ENCODE measurements at regions not wholly inside any gene's neighbourhood (a gene's known extent, or its start where the extent isn't known, plus 50 kb on each side); places are given as distances from the start of the nearest gene placed in this dataset.

GRCh38 chr6:20348041-20348440 lies 53.6 kb upstream of the E2F3 start:
- no peak for DNase-seq (ENCODE audit: low read depth, low spot score)
- TF ChIP-seq, protein P1, sequence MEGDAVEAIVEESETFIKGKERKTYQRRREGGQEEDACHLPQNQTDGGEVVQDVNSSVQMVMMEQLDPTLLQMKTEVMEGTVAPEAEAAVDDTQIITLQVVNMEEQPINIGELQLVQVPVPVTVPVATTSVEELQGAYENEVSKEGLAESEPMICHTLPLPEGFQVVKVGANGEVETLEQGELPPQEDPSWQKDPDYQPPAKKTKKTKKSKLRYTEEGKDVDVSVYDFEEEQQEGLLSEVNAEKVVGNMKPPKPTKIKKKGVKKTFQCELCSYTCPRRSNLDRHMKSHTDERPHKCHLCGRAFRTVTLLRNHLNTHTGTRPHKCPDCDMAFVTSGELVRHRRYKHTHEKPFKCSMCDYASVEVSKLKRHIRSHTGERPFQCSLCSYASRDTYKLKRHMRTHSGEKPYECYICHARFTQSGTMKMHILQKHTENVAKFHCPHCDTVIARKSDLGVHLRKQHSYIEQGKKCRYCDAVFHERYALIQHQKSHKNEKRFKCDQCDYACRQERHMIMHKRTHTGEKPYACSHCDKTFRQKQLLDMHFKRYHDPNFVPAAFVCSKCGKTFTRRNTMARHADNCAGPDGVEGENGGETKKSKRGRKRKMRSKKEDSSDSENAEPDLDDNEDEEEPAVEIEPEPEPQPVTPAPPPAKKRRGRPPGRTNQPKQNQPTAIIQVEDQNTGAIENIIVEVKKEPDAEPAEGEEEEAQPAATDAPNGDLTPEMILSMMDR (IDR thresholded peaks at IDR 0.05; ENCODE audit: insufficient read depth, low read length, missing control alignments): no peak
- CTCF ChIA-PET: no interaction called here
- POLR2A ChIA-PET: no interaction called here
- H3K4me3 ChIP-seq (ENCODE audit: low read depth, low read length): no peak overlapping the region

GRCh38 chr6:20349225-20349624 lies 52.5 kb upstream of the E2F3 start:
- POLR2A ChIA-PET: interaction anchor here (0.6 kb wide), 1 partner anchor 14 kb away, joined by 5 read pairs; no protein-coding TSS in a partner anchor
- TF ChIP-seq, protein P1 (IDR thresholded peaks at IDR 0.05; ENCODE audit: insufficient read depth, low read length, missing control alignments): no peak
- DNase-seq (ENCODE audit: low read depth, low spot score): no peak
- CTCF ChIA-PET: no interaction called here
- H3K4me3 ChIP-seq (ENCODE audit: low read depth, low read length): no peak overlapping the region

DNA sequence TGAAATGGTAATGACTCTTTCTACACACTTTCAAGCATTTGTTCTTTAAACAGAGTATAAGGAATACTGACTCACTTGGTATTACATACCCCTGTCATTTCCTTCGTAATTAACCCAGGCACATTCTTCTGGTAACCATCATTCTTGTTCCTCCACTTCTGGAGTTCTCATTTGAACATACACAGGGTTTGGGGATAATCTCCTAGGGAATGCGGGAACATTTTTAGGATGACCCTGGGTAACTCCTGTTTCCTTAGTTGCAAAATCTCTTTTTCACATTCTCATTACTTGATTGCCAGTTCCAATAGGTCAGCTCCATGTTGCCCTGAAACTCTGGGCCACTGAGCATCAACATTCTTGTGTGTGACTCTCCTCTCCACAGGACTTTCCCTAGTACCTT lies 51.5 kb upstream of the E2F3 start:
- TF ChIP-seq, protein P1 (IDR thresholded peaks at IDR 0.05; ENCODE audit: insufficient read depth, low read length, missing control alignments): no peak
- H3K4me3 ChIP-seq (ENCODE audit: low read depth, low read length): no peak overlapping the region
- CTCF ChIA-PET: no interaction called here
- DNase-seq (ENCODE audit: low read depth, low spot score): peak; percentile 10
- POLR2A ChIA-PET: no interaction called here

DNA sequence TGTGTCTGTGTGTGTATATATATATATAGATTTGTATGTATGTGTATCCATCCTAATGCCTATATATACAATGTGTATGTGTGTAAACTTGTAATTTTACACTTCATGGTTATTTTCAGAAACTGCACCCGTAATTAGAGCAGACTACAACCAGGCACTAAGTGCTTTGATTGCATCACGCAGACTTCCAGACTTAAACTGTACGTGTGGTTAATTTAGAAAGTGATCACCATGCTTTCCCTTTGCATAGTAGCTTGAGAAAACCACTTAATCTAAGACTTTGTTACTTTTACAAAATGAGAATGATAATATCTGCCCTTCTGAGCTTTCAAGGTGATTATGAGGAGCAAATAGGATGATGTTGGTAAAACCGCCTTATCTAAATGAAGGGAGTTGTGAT lies 50.1 kb upstream of the E2F3 start:
- CTCF ChIA-PET: interaction anchor here (0.9 kb wide), 1 partner anchor 62 kb away, joined by 3 read pairs; no protein-coding TSS in a partner anchor
- DNase-seq (ENCODE audit: low read depth, low spot score): no peak

More for the DNA sequence above, 50.1 kb upstream of the E2F3 start:
- TF ChIP-seq, protein P1 (IDR thresholded peaks at IDR 0.05; ENCODE audit: insufficient read depth, low read length, missing control alignments): no peak
- H3K4me3 ChIP-seq (ENCODE audit: low read depth, low read length): no peak overlapping the region
- POLR2A ChIA-PET: no interaction called here
